ENCODE measurements at regions not wholly inside any gene's neighbourhood (a gene's known extent, or its start where the extent isn't known, plus 50 kb on each side); places are given as distances from the start of the nearest gene placed in this dataset.

DNA sequence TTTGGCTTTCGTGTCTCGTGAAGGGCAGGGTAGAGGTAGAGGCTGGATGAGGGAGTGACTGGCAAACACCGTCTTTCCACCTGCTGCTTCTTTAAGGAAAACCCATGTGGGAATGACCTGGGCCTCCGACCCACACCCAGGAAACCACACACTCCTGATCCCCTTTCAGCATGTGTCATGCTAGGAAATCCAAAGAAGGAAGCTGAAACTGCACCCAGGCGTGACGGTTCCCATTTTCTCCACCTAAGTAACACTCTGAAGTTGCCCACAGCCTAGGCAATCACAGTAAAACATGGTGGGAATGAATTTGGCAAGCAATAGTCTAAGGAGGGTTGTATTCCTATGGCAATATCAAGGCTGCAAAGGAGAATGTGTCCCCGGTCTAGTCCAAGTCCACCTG lies 538.4 kb upstream of the NOX3 start:
- H3K9me3 ChIP-seq (ENCODE audit: control insufficient read depth, insufficient read depth, low read length) = no peaks in the 10 kb centered on the region
- intact Hi-C loops (cut with micrococcal nuclease) = no loop called here
- H3K9me1 ChIP-seq (ENCODE audit: insufficient read depth, low read length) = no peaks in the 10 kb centered on the region
- H2AFZ ChIP-seq (replicated peaks; ENCODE audit: low read length, poor library complexity) = no peak overlapping the region
- no peaks in the 10 kb centered on the region for H4K20me1 ChIP-seq (ENCODE audit: insufficient read depth, low read length)
- ChIA-PET CTCF (no interaction called here), POLR2A (ENCODE audit: unreplicated experiment) (no interaction called here)
- no peak overlapping the region for H3K14ac ChIP-seq (replicated peaks; ENCODE audit: low read depth, low read length)
- no peak overlapping the region for H2BK5ac ChIP-seq (ENCODE audit: low read depth, low read length, poor library complexity, severe bottlenecking)
- H3K9ac ChIP-seq (ENCODE audit: low read depth, low read length) = no peak overlapping the region
- H2BK20ac ChIP-seq (ENCODE audit: low read depth, low read length) = no peak overlapping the region
- no peak overlapping the region for H3K18ac ChIP-seq (ENCODE audit: low read depth, low read length)
- no peak overlapping the region for H3K4me2 ChIP-seq (ENCODE audit: low read depth, low read length)
- ATAC-seq (ENCODE audit: low read depth) = no peak
- no peak overlapping the region for H3K56ac ChIP-seq (ENCODE audit: extremely low read depth, insufficient read depth, low read length)
- no peak overlapping the region for H2AK9ac ChIP-seq (replicated peaks; ENCODE audit: low read depth, low read length, poor library complexity)
- no peak overlapping the region for H3K27ac ChIP-seq (ENCODE audit: insufficient read depth, low read length)
- dilution Hi-C loops (cut with HindIII; ENCODE audit: low sequenced_read_pairs, unreplicated experiment) = no loop called here
- H2BK15ac ChIP-seq (ENCODE audit: low read depth, low read length) = no peak overlapping the region
- H3K79me1 ChIP-seq (ENCODE audit: low read depth in 1 of 2, low read length in 2 of 2) = no peaks in the 10 kb centered on the region
- no peak for TF ChIP-seq MXI1 (IDR thresholded peaks at IDR 0.05; ENCODE audit: borderline replicate concordance, low read depth, low read length)
- no peak for TF ChIP-seq NFE2L2 (IDR thresholded peaks at IDR 0.05; ENCODE audit: low read depth, low read length)
- TF ChIP-seq, protein P1, sequence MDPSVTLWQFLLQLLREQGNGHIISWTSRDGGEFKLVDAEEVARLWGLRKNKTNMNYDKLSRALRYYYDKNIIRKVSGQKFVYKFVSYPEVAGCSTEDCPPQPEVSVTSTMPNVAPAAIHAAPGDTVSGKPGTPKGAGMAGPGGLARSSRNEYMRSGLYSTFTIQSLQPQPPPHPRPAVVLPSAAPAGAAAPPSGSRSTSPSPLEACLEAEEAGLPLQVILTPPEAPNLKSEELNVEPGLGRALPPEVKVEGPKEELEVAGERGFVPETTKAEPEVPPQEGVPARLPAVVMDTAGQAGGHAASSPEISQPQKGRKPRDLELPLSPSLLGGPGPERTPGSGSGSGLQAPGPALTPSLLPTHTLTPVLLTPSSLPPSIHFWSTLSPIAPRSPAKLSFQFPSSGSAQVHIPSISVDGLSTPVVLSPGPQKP (IDR thresholded peaks at IDR 0.05; ENCODE audit: borderline replicate concordance, low read depth, low read length) = no peak
- H4K5ac ChIP-seq (ENCODE audit: low read depth, low read length) = no peak overlapping the region
- no peak overlapping the region for H3K4ac ChIP-seq (ENCODE audit: low read depth, low read length)
- H3K36me3 ChIP-seq (ENCODE audit: control insufficient read depth, insufficient read depth, low read length) = no peaks in the 10 kb centered on the region
- no TSS peak for BruUV-seq (replicated peaks)
- no peaks in the 10 kb centered on the region for H3K4me1 ChIP-seq (ENCODE audit: control insufficient read depth, insufficient read depth, low read length)
- H3K23ac ChIP-seq (ENCODE audit: low read depth, low read length) = no peak overlapping the region
- no peak overlapping the region for H4K8ac ChIP-seq (ENCODE audit: low read depth in 2 of 2, low read length in 2 of 2)
- in situ Hi-C loops (cut with MboI; ENCODE audit: low sequenced_read_pairs) = no loop called here
- H4K91ac ChIP-seq (ENCODE audit: insufficient read depth, low read depth, low read length) = no peak overlapping the region
- H2BK120ac ChIP-seq (ENCODE audit: low read depth, low read length) = no peak overlapping the region
- no CpG with 5 or more reads among the region's 7 CpGs for WGBS, 2 experiments (ENCODE audit: extremely low coverage in 2 of 2, insufficient read length in 1 of 2)
- H3K4me3 ChIP-seq (ENCODE audit: insufficient read depth, low read depth, low read length) = no peak overlapping the region
- no peak for DNase-seq
- H3K27me3 ChIP-seq (ENCODE audit: control insufficient read depth, insufficient read depth, low read length) = no peaks in the 10 kb centered on the region
- H2AK5ac ChIP-seq (ENCODE audit: low read depth, low read length) = no peak overlapping the region
